DND-41 (cell line): ENCODE measurements at regions not wholly inside any gene's neighbourhood (a gene's known extent, or its start where the extent isn't known, plus 50 kb on each side); places are given as distances from the start of the nearest gene placed in this dataset.

ENCODE experiments used
- EZH2 ChIP-seq: IDR thresholded peaks from 3 replicates; pipeline ENCODE4 v1.6.1; 2012; ENCODE audit warnings: borderline replicate concordance, low read depth, mild to moderate bottlenecking, moderate library complexity, low read length, inconsistent platforms; ENCODE audit not compliant: severe bottlenecking
- TF ChIP-seq, protein P1 (sequence below): IDR thresholded peaks from 2 replicates; pipeline ENCODE4 v1.5.1; 2012; ENCODE audit warnings: borderline replicate concordance, low read length, moderate library complexity, mild to moderate bottlenecking; ENCODE audit not compliant: poor library complexity, severe bottlenecking; ENCODE audit errors: extremely low read depth

DNA sequence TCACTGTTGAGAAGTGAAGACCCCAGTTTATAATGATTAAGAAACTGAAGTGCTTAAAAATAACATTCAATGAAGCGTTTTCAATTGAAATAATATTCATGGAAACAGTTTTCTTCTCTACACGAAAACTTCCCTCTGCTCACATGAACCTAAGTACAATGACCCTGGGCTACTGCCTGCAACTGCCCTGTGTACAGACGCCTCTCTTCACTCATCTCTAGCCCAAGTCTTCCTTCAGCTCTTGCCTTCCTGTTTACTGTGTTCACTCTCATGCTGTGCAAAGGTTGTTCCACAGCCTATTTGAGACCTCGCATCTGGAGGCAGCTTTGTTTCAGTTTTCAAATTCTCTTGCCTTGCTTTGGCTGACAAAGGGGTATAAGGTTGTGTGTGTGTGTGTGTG lies 100.8 kb downstream of the GRIN2B start:
- TF ChIP-seq, protein P1, sequence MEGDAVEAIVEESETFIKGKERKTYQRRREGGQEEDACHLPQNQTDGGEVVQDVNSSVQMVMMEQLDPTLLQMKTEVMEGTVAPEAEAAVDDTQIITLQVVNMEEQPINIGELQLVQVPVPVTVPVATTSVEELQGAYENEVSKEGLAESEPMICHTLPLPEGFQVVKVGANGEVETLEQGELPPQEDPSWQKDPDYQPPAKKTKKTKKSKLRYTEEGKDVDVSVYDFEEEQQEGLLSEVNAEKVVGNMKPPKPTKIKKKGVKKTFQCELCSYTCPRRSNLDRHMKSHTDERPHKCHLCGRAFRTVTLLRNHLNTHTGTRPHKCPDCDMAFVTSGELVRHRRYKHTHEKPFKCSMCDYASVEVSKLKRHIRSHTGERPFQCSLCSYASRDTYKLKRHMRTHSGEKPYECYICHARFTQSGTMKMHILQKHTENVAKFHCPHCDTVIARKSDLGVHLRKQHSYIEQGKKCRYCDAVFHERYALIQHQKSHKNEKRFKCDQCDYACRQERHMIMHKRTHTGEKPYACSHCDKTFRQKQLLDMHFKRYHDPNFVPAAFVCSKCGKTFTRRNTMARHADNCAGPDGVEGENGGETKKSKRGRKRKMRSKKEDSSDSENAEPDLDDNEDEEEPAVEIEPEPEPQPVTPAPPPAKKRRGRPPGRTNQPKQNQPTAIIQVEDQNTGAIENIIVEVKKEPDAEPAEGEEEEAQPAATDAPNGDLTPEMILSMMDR = no peak
- TF ChIP-seq EZH2 = no peak
